Left cardiac atrium (tissue), 4 donors: ENCODE measurements at regions not wholly inside any gene's neighbourhood (a gene's known extent, or its start where the extent isn't known, plus 50 kb on each side); places are given as distances from the start of the nearest gene placed in this dataset.

Source experiments
- ATAC-seq, 2 donors: fragments of 200-7000 bp; cut with Tn5 transposase; one replicate each; pipeline ENCODE4 v1.9.1; 2020; ENCODE audit warnings: mild to moderate bottlenecking in 2 of 2, moderate library complexity in 2 of 2
- DNase-seq: peaks from one replicate; pipeline ENCODE4 v3.0.0-alpha.2; 2020
- intact Hi-C, 2 donors: fragments of 100-400 bp; cut with DNase I; formaldehyde crosslinking; loops; one replicate each; pipeline versions ENCODE4 v1.14.1 to v1.15.1; 2022 to 2023
- donor health status: DM: no; HTN: yes; CAD: no.
- donor health status: DM: no; HTN: yes; CAD: no; lungs with severe emphysema.
- donor health status: DM: yes; HTN: yes; CAD: no.
- donor health status: Dilated cardiomyopathy.

- no peak for DNase-seq
- intact Hi-C loops, result loop anchor here in 1 of 2 donors (10.0 kb wide), 1 partner anchor 228 kb away; no protein-coding TSS in a partner anchor
- no peak for ATAC-seq
Observed at GRCh38 chr14:104373055-104373854, 206.3 kb upstream of the C14orf180 start.

- peak; percentile 16 for DNase-seq
- ATAC-seq, result no peak
- intact Hi-C loops, result loop anchor here in 1 of 2 donors (10.0 kb wide), 1 partner anchor 229 kb away; no protein-coding TSS in a partner anchor
Observed at GRCh38 chr14:104373855-104374717, 205.5 kb upstream of the C14orf180 start.

GRCh38 chr14:104374718-104375080, 204.9 kb upstream of the C14orf180 start:
- ATAC-seq (no peak), DNase-seq (no peak)
- intact Hi-C loops, result loop anchor here in 1 of 2 donors (10.0 kb wide), 1 partner anchor 230 kb away; no protein-coding TSS in a partner anchor

GRCh38 chr14:104375551-104376201, 203.9 kb upstream of the C14orf180 start:
- intact Hi-C loops, result loop anchor here in 1 of 2 donors (10.0 kb wide), 1 partner anchor 231 kb away; no protein-coding TSS in a partner anchor
- DNase-seq (no peak), ATAC-seq (no peak)

GRCh38 chr14:104376202-104377140, 203.1 kb upstream of the C14orf180 start:
- no peak for DNase-seq
- intact Hi-C loops, result loop anchor here in 1 of 2 donors (10.0 kb wide), 1 partner anchor 232 kb away; no protein-coding TSS in a partner anchor

GRCh38 chr14:104377256-104377655, 202.3 kb upstream of the C14orf180 start:
- ATAC-seq (no peak), DNase-seq (no peak)
- intact Hi-C loops, result loop anchor here in 1 of 2 donors (10.0 kb wide), 1 partner anchor 232 kb away; no protein-coding TSS in a partner anchor

More at GRCh38 chr14:104376202-104377140, 203.1 kb upstream of the C14orf180 start:
- ATAC-seq, result no peak

- intact Hi-C loops, result loop anchor here in 1 of 2 donors (10.0 kb wide), 1 partner anchor 234 kb away; no protein-coding TSS in a partner anchor
- no peak for DNase-seq
- ATAC-seq, result no peak
Observed at GRCh38 chr14:104378698-104379113, 200.9 kb upstream of the C14orf180 start.

GRCh38 chr14:104382361-104383087, 197.0 kb upstream of the C14orf180 start:
- intact Hi-C loops, result no loop called here
- ATAC-seq (no peak), DNase-seq (peak; percentile 2)

GRCh38 chr14:104383088-104383995, 196.2 kb upstream of the C14orf180 start:
- ATAC-seq, result no peak
- intact Hi-C loops, result no loop called here
- no peak for DNase-seq

GRCh38 chr14:104383996-104384775, 195.4 kb upstream of the C14orf180 start:
- DNase-seq (no peak), ATAC-seq (peak in 1 of 2 donors; percentile 15)
- intact Hi-C loops, result no loop called here

- DNase-seq (no peak), ATAC-seq (no peak)
- intact Hi-C loops, result no loop called here
Observed at GRCh38 chr14:104384776-104385071, 194.8 kb upstream of the C14orf180 start.

- ATAC-seq, result no peak
- no peak for DNase-seq
- intact Hi-C loops, result no loop called here
Observed at GRCh38 chr14:104385111-104385510, 194.5 kb upstream of the C14orf180 start.

- intact Hi-C loops, result no loop called here
- no peak for ATAC-seq
- no peak for DNase-seq
Observed at GRCh38 chr14:104385531-104386101, 193.9 kb upstream of the C14orf180 start.

GRCh38 chr14:104386151-104386841, 193.3 kb upstream of the C14orf180 start:
- intact Hi-C loops, result no loop called here
- DNase-seq (no peak), ATAC-seq (no peak)
